ENCODE measurements at regions not wholly inside any gene's neighbourhood (a gene's known extent, or its start where the extent isn't known, plus 50 kb on each side); places are given as distances from the start of the nearest gene placed in this dataset.

GRCh38 chr11:134794192-134794591, 382.1 kb upstream of the B3GAT1 start:
- DNase-seq, result no peak

GRCh38 chr11:134792677-134793076, 380.6 kb upstream of the B3GAT1 start:
- DNase-seq, result no peak

GRCh38 chr11:134792044-134792443, 380.0 kb upstream of the B3GAT1 start:
- DNase-seq, result no peak

GRCh38 chr11:134791102-134791501, 379.1 kb upstream of the B3GAT1 start:
- no peak for DNase-seq

- no peak for DNase-seq
These were observed 377.1 kb upstream of the B3GAT1 start for GRCh38 chr11:134789104-134789503.

- no peak for DNase-seq
These were observed 374.6 kb upstream of the B3GAT1 start for GRCh38 chr11:134786636-134787035.

GRCh38 chr11:134785660-134786284, 373.7 kb upstream of the B3GAT1 start:
- no peak for DNase-seq

GRCh38 chr11:134785059-134785458, 373.0 kb upstream of the B3GAT1 start:
- DNase-seq, result no peak

GRCh38 chr11:134784568-134784967, 372.5 kb upstream of the B3GAT1 start:
- DNase-seq, result no peak

- DNase-seq, result no peak
These were observed 372.0 kb upstream of the B3GAT1 start for GRCh38 chr11:134784046-134784445.

GRCh38 chr11:134783234-134783633, 371.2 kb upstream of the B3GAT1 start:
- no peak for DNase-seq

GRCh38 chr11:134781380-134781866, 369.4 kb upstream of the B3GAT1 start:
- no peak for DNase-seq

- no peak for DNase-seq
These were observed 368.6 kb upstream of the B3GAT1 start for GRCh38 chr11:134780486-134781147.

- DNase-seq, result no peak
These were observed 367.1 kb upstream of the B3GAT1 start for GRCh38 chr11:134779179-134779578.

- no peak for DNase-seq
These were observed 356.4 kb upstream of the B3GAT1 start for GRCh38 chr11:134768463-134768862.

GRCh38 chr11:134765565-134765964, 353.5 kb upstream of the B3GAT1 start:
- no peak for DNase-seq

- no peak for DNase-seq
These were observed 352.9 kb upstream of the B3GAT1 start for GRCh38 chr11:134764966-134765365.

GRCh38 chr11:134764367-134764766, 352.3 kb upstream of the B3GAT1 start:
- no peak for DNase-seq

GRCh38 chr11:134763030-134763388, 351.0 kb upstream of the B3GAT1 start:
- no peak for DNase-seq

GRCh38 chr11:134762248-134763029, 350.4 kb upstream of the B3GAT1 start:
- DNase-seq, result no peak

GRCh38 chr11:134761926-134762247, 349.8 kb upstream of the B3GAT1 start:
- no peak for DNase-seq

- DNase-seq, result no peak
These were observed 349.3 kb upstream of the B3GAT1 start for GRCh38 chr11:134761386-134761785.

GRCh38 chr11:134760957-134761356, 348.9 kb upstream of the B3GAT1 start:
- DNase-seq, result no peak

GRCh38 chr11:134760299-134760698, 348.3 kb upstream of the B3GAT1 start:
- no peak for DNase-seq
